Common myeloid progenitor, CD34-positive (primary cell): ENCODE measurements at regions not wholly inside any gene's neighbourhood (a gene's known extent, or its start where the extent isn't known, plus 50 kb on each side); places are given as distances from the start of the nearest gene placed in this dataset.

Source experiments
- CTCF ChIA-PET: fragments of 350-600 bp; sonication (Branson Sonifier 250); formaldehyde crosslinking; loops from one replicate; lab custom pipeline; 2021; ENCODE audit warnings: antibody characterized with exemption; lab: Charles Lee
- POLR2A ChIA-PET: fragments of 350-600 bp; sonication (Branson Sonifier 250); formaldehyde crosslinking; loops from one replicate; lab custom pipeline; 2021; ENCODE audit warnings: antibody characterized with exemption; lab: Charles Lee
- DNase-seq, 3 donors: peaks; one replicate each; pipeline versions ENCODE4 v3.0.0 to v3.0.0-alpha.2; 2013
- H3K27ac ChIP-seq, 2 experiments: 1 replicate in 1 of 2; 2 replicates in 1 of 2; pipeline ENCODE4 v1.7.0; 2013; ENCODE audit warnings: inconsistent platforms in 2 of 2, low read length in 2 of 2, mild to moderate bottlenecking in 2 of 2, low read depth in 1 of 2, moderate library complexity in 1 of 2; ENCODE audit not compliant: severe bottlenecking in 2 of 2, insufficient read depth in 1 of 2, poor library complexity in 1 of 2
- H3K27me3 ChIP-seq, 5 experiments: replicated peaks in 2 of 5; 1 replicate in 3 of 5; 2 replicates in 2 of 5; pipeline versions ENCODE4 v1.6.1 to v1.7.0; 2013; ENCODE audit warnings: low read length in 4 of 5, mild to moderate bottlenecking in 2 of 5, moderate library complexity in 2 of 5, inconsistent platforms in 1 of 5; ENCODE audit not compliant: insufficient read depth in 5 of 5, control insufficient read depth in 4 of 5
- H3K36me3 ChIP-seq, 4 experiments: 1 replicate in 2 of 4; 2 replicates in 2 of 4; pipeline versions ENCODE4 v1.6.1 to v1.7.0; 2013; ENCODE audit warnings: low read length in 3 of 4, control low read depth in 1 of 4, mild to moderate bottlenecking in 1 of 4; ENCODE audit not compliant: control insufficient read depth in 4 of 4, insufficient read depth in 4 of 4
- H3K4me1 ChIP-seq, 4 experiments: 1 replicate in 3 of 4; 2 replicates in 1 of 4; pipeline versions ENCODE4 v1.6.1 to v1.7.1; 2013; ENCODE audit warnings: low read length in 3 of 4, mild to moderate bottlenecking in 3 of 4, control low read depth in 1 of 4, inconsistent platforms in 1 of 4, moderate library complexity in 1 of 4; ENCODE audit not compliant: control insufficient read depth in 4 of 4, insufficient read depth in 4 of 4; ENCODE audit errors: control extremely low read depth in 1 of 4
- H3K4me3 ChIP-seq, 7 experiments: 1 replicate in 4 of 7; 2 replicates in 3 of 7; pipeline versions ENCODE4 v1.5.1 to v1.7.0; 2013; ENCODE audit warnings: mild to moderate bottlenecking in 7 of 7, low read length in 6 of 7, moderate library complexity in 6 of 7, inconsistent platforms in 2 of 7, low read depth in 2 of 7, control low read depth in 1 of 7; ENCODE audit not compliant: insufficient read depth in 4 of 7, control insufficient read depth in 1 of 7; ENCODE audit errors: extremely low read depth in 1 of 7
- H3K9me3 ChIP-seq, 5 experiments: 1 replicate in 4 of 5; 2 replicates in 1 of 5; pipeline versions ENCODE4 v1.6.1 to v1.7.1; 2013; ENCODE audit warnings: low read length in 4 of 5, mild to moderate bottlenecking in 2 of 5, inconsistent platforms in 1 of 5, low read depth in 1 of 5, moderate library complexity in 1 of 5; ENCODE audit not compliant: control insufficient read depth in 4 of 5, insufficient read depth in 2 of 5; ENCODE audit errors: control extremely low read depth in 1 of 5
- WGBS: methylation state at CpG from one replicate; pipeline ENCODE4 v1.1.5; 2013; ENCODE audit not compliant: insufficient coverage; 5-methylcytosine and 5-hydroxymethylcytosine counted together

DNA sequence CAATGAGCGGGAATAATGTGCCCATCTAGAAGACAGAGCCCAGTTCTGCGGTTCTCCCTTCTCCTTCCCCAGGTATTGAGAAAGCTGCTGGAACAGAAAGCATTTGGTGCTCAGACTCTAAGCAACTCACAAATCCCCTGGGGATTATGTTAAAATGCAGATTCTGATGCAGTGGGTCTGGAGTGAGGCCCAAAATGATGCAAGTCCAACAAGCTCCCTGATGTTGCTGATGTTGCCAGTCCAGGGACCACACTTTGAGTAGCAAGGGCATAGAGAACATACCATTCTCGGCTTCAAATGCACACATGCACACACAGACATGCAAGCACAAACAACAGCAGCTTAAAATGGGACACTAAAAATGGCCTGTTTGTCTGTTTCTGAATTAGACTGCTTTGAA is 274.8 kb upstream of the NCKAP5 start:
- Histone ChIP-seq H3K9me3 (no peaks in the 10 kb centered on the region), H3K4me1 (no peaks in the 10 kb centered on the region), H3K36me3 (no peaks in the 10 kb centered on the region), H3K4me3 (no peak overlapping the region), H3K27me3 (peaks cover 0 to 13% (median 3%) of the 10 kb centered on the region in 5 experiments), H3K27ac (no peak overlapping the region)
- ChIA-PET CTCF (interaction anchor here (1.6 to 2.3 kb wide), 3 partner anchors 8 to 1296 kb away, joined by 3 to 6 read pairs (median 6); no protein-coding TSS in a partner anchor), POLR2A (no interaction called here)
- 100% methylated on average over 3 of the region's 3 CpGs for WGBS
- no peak for DNase-seq

- no peaks in the 10 kb centered on the region for H3K4me1 ChIP-seq
- no peaks in the 10 kb centered on the region for H3K36me3 ChIP-seq
- H3K27ac ChIP-seq: no peak overlapping the region
- ChIA-PET POLR2A (no interaction called here), CTCF (interaction anchor here (0.7 to 2.3 kb wide), 5 partner anchors 9 to 1296 kb away, joined by 3 to 6 read pairs (median 3); no protein-coding TSS in a partner anchor)
- no peak for DNase-seq
- WGBS: 92% methylated on average over 6 of the region's 6 CpGs
- H3K9me3 ChIP-seq: no peaks in the 10 kb centered on the region
- no peak overlapping the region for H3K4me3 ChIP-seq
- H3K27me3 ChIP-seq: peaks cover 0 to 13% (median 3%) of the 10 kb centered on the region in 5 experiments
Measured at GRCh38 chr2:133843551-133843950, 275.3 kb upstream of the NCKAP5 start.

DNA sequence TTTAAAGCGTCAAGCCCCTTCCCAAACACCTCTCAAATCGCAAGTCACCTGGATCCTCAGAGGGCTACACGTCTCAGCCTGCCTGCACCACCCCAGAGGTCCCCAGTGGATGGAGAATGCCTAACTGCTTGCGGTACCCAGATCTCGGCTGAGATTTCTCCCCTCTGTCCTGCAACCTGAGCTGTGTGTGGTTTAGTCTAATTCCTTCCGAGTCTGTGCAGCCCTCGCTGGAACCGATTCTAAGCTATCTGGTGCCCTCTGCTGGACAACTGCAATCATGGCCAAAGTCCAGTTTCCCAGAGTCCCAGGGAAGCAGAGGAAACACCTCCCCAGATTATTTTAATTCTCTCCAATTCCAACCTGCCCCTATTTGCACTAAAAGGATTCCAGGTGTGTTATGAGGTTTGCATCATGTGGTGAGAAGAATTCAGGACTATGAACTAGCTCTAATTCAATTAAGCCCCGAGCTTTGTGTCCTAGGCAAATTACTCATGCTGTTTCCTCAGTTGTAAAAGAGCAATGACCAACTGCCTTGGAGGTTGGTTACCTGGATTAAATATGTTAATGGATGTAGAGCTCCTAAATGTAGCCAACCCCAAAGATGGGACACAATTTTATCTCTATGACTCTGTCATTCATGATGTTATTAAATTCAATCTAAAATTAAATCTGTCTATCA is 276.1 kb upstream of the NCKAP5 start:
- ChIA-PET CTCF (interaction anchor here (0.7 to 2.3 kb wide), 8 partner anchors 10 to 1297 kb away, joined by 3 to 6 read pairs (median 4); no protein-coding TSS in a partner anchor), POLR2A (no interaction called here)
- H3K27me3 ChIP-seq: peaks cover 0 to 15% (median 6%) of the 10 kb centered on the region in 5 experiments
- no peaks in the 10 kb centered on the region for H3K36me3 ChIP-seq
- no peak overlapping the region for H3K27ac ChIP-seq
- no peaks in the 10 kb centered on the region for H3K9me3 ChIP-seq
- H3K4me3 ChIP-seq: no peak overlapping the region
- WGBS: 30% methylated on average over 9 of the region's 9 CpGs
- DNase-seq: peak; percentile 13 to 48 (median 34)
- H3K4me1 ChIP-seq: no peaks in the 10 kb centered on the region

- ChIA-PET POLR2A (no interaction called here), CTCF (interaction anchor here (1.2 kb wide), 1 partner anchor 573 kb away, joined by 3 read pairs; no protein-coding TSS in a partner anchor)
- Histone ChIP-seq H3K36me3 (no peaks in the 10 kb centered on the region), H3K9me3 (no peaks in the 10 kb centered on the region), H3K4me3 (no peak overlapping the region), H3K27ac (no peak overlapping the region), H3K27me3 (peaks cover 0 to 16% (median 9%) of the 10 kb centered on the region in 5 experiments), H3K4me1 (no peaks in the 10 kb centered on the region)
- DNase-seq: no peak
- 98% methylated on average over 4 of the region's 4 CpGs for WGBS
Measured at GRCh38 chr2:133846476-133846875, 278.2 kb upstream of the NCKAP5 start.

- no peak overlapping the region for H3K4me3 ChIP-seq
- H3K36me3 ChIP-seq: no peaks in the 10 kb centered on the region
- no peaks in the 10 kb centered on the region for H3K9me3 ChIP-seq
- 80% methylated on average over 1 of the region's 5 CpGs for WGBS
- H3K27ac ChIP-seq: no peak overlapping the region
- ChIA-PET CTCF (interaction anchor here (1.2 kb wide), 1 partner anchor 571 kb away, joined by 3 read pairs; no protein-coding TSS in a partner anchor), POLR2A (no interaction called here)
- DNase-seq: no peak
- H3K4me1 ChIP-seq: no peaks in the 10 kb centered on the region
- H3K27me3 ChIP-seq: peaks cover 0 to 16% (median 9%) of the 10 kb centered on the region in 5 experiments
Measured at GRCh38 chr2:133847591-133847990, 279.3 kb upstream of the NCKAP5 start.

GRCh38 chr2:133848111-133848649 is 279.9 kb upstream of the NCKAP5 start:
- WGBS: no CpG with 5 or more reads among the region's 4 CpGs
- ChIA-PET CTCF (no interaction called here), POLR2A (no interaction called here)

GRCh38 chr2:133849341-133849740 is 281.1 kb upstream of the NCKAP5 start:
- no peak for DNase-seq
- peaks cover 0 to 16% (median 7%) of the 10 kb centered on the region in 5 experiments for H3K27me3 ChIP-seq
- ChIA-PET POLR2A (no interaction called here), CTCF (no interaction called here)
- H3K4me3 ChIP-seq: no peak overlapping the region
- H3K27ac ChIP-seq: no peak overlapping the region
- peaks cover 0 to 6% (median 0%) of the 10 kb centered on the region in 5 experiments for H3K9me3 ChIP-seq
- WGBS: no CpG with 5 or more reads among the region's 1 CpG
- no peaks in the 10 kb centered on the region for H3K36me3 ChIP-seq
- H3K4me1 ChIP-seq: no peaks in the 10 kb centered on the region

More at GRCh38 chr2:133848111-133848649, 279.9 kb upstream of the NCKAP5 start:
- Histone ChIP-seq H3K9me3 (peaks cover 0 to 4% (median 0%) of the 10 kb centered on the region in 5 experiments), H3K27ac (no peak overlapping the region), H3K4me3 (no peak overlapping the region), H3K27me3 (peaks cover 0 to 16% (median 9%) of the 10 kb centered on the region in 5 experiments), H3K36me3 (no peaks in the 10 kb centered on the region), H3K4me1 (no peaks in the 10 kb centered on the region)
- no peak for DNase-seq
